C4-2B (cell line): ENCODE measurements at regions not wholly inside any gene's neighbourhood (a gene's known extent, or its start where the extent isn't known, plus 50 kb on each side); places are given as distances from the start of the nearest gene placed in this dataset.
"Not testable (repeated sequence)": the region's sequence is repeated elsewhere in the genome, so short reads cannot be mapped to it uniquely, and the experiment has no call there.

Source experiments
- H3K27ac ChIP-seq: fragments of 450-650 bp; 2 replicates; pipeline ENCODE4 v1.5.1; 2017
- ZFX ChIP-seq: fragments of 450-650 bp; IDR thresholded peaks from 2 replicates; pipeline ENCODE4 v1.6.1; 2017
- TF ChIP-seq, protein P1 (sequence below): fragments of 450-650 bp; conservative IDR thresholded peaks from 2 replicates; pipeline ENCODE4 v1.5.1; 2017; ENCODE audit warnings: mild to moderate bottlenecking

GRCh38 chr9:11676821-11677220 lies 1016.4 kb upstream of the TYRP1 start:
- no peak overlapping the region for H3K27ac ChIP-seq
- no peak for TF ChIP-seq ZFX
- TF ChIP-seq, protein P1, sequence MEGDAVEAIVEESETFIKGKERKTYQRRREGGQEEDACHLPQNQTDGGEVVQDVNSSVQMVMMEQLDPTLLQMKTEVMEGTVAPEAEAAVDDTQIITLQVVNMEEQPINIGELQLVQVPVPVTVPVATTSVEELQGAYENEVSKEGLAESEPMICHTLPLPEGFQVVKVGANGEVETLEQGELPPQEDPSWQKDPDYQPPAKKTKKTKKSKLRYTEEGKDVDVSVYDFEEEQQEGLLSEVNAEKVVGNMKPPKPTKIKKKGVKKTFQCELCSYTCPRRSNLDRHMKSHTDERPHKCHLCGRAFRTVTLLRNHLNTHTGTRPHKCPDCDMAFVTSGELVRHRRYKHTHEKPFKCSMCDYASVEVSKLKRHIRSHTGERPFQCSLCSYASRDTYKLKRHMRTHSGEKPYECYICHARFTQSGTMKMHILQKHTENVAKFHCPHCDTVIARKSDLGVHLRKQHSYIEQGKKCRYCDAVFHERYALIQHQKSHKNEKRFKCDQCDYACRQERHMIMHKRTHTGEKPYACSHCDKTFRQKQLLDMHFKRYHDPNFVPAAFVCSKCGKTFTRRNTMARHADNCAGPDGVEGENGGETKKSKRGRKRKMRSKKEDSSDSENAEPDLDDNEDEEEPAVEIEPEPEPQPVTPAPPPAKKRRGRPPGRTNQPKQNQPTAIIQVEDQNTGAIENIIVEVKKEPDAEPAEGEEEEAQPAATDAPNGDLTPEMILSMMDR: no peak

DNA sequence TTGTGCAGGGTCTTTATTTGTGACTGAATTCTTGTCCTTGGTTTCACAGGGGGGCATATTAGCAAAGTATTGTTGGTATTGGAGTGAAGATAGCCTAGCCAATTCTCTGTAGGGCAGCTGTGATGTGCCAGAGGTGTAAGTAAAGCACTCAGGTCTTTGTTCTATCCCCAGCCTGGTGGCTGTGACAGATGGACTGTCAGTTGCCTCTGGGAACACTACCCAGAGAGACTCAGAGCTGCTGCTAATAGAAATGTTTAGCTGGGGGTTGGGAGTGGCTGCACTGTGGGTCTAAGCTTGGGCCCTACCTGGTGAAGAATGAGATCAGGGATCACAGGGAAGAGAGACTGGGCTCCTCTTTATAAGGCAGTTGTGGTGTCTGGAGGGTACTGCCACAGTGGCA lies 1006.5 kb upstream of the TYRP1 start:
- no peak overlapping the region for H3K27ac ChIP-seq
- TF ChIP-seq ZFX: no peak
- TF ChIP-seq, protein P1: no peak

DNA sequence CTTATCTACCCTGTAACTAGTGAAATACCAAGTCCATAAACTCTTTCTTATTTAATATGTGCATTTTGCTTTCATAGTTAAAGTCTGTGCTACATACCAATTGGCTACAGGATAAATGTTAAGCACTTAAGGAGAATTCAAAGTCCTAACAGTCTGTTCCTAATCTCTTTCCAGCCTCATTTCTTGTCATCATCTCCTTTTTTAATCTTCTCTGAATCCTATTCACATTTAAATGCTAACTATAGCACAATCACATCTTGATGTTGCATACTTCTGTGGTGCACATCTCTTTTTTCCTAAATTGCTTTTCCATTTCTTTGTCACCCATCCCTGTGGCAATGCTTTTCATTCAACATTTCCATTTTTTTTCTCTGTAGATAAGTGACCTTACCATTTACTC lies 996.1 kb upstream of the TYRP1 start:
- no peak for TF ChIP-seq ZFX
- TF ChIP-seq, protein P1: no peak

DNA sequence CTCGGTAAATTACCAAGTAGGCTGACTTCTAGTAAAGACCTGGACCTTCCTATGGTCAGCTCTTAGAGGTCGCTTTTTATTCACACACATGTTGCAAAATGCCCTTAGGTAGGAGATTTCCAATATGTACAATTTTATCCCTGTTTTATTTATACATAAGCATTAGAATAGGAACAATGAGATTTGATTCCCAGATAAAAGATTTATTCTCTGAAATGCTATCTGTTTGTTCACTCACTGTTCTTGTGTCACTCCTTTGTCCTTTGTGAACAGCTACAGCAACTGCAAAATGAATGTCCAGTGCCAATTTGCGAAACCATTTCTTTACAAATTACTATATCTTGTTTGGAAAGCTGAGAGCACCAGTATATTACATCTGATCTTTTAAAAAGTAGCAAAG lies 991.5 kb upstream of the TYRP1 start:
- no peak for TF ChIP-seq ZFX
- TF ChIP-seq, protein P1: no peak

More for the DNA sequence above, 996.1 kb upstream of the TYRP1 start:
- no peak overlapping the region for H3K27ac ChIP-seq

DNA sequence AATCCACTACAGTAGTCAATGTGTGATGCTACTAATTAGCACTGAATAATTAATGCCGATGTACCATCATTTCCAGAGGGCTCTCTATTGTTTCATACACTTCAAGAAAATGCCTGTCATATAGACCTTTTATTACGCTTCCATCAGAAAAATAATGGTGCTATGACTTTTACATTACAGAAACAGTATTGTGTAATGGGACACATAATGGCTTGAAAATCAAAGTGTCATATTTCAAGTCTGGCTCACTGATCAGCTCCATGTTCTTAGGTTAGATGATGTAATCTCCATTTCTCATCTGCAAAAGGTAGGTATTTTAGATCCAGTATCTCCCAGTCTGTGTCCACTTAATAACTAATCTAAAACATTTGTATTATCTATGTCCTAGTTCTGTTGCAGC lies 990.6 kb upstream of the TYRP1 start:
- TF ChIP-seq ZFX: no peak
- TF ChIP-seq, protein P1: no peak

More for the DNA sequence above, 991.5 kb upstream of the TYRP1 start:
- no peak overlapping the region for H3K27ac ChIP-seq

DNA sequence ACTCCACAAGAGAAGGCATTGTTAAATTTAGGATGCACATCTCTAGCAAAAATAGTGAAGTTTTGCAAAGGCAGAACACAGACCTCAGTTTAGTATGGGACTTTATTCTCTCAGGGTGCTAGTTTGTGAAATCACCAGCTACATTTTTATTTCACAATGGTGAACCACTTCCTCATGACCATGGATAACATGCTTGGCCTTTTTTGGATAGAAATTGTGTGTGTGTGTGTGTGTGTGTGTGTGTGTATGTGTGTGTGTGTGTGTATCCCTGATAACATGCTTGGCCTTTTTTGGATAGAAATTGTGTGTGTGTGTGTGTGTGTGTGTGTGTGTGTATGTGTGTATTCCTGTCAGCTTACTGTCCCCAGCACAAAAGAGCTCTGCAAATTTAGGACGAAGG lies 989.0 kb upstream of the TYRP1 start:
- H3K27ac ChIP-seq: not testable (repeated sequence)

More for the DNA sequence above, 990.6 kb upstream of the TYRP1 start:
- H3K27ac ChIP-seq: no peak overlapping the region

DNA sequence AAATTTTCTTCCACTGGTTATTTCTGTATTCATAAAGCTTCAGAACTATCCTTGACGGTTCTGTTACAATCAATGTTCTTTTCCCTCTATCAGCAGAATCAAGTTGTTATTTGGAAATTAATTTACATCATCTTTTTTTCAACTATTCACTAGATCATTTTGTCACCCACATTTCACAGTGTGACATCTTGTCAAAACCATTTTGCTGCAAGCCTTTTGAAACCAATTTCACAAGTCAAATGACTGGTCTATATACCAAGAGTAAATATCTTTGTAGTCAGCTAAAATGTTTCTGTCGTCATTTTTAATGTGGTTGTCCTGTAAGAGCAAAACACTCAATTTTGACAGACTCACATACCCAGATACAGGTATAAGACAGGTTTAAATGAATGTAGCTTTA lies 984.3 kb upstream of the TYRP1 start:
- TF ChIP-seq, protein P1: no peak
- no peak for TF ChIP-seq ZFX
- no peak overlapping the region for H3K27ac ChIP-seq

DNA sequence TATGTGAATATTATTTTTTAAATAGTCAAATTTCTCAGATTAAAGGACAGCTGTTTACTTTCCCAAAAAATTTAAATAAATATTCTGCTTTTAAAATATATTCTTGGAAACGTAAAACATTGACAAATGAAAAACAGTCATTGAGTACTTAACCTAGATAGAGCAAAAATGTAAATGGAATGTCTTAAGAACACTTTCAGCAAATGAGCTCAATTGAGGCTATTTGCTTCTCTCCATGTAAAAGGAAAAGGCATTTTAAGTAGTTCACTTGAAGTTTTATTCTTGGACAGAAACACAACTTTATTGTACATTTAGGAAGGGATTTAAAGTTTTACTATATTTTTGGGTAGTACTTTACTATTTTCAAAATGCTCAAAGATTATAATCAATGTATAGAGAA lies 983.6 kb upstream of the TYRP1 start:
- no peak overlapping the region for H3K27ac ChIP-seq
- TF ChIP-seq, protein P1: no peak
- TF ChIP-seq ZFX: no peak
